HG02981 (cell line): ENCODE measurements at regions not wholly inside any gene's neighbourhood (a gene's known extent, or its start where the extent isn't known, plus 50 kb on each side); places are given as distances from the start of the nearest gene placed in this dataset.
"Not testable (repeated sequence)": the region's sequence is repeated elsewhere in the genome, so short reads cannot be mapped to it uniquely, and the experiment has no call there.

Experiments
- ATAC-seq: cut with Tn5 transposase; IDR thresholded peaks from one replicate; pipeline ENCODE4 v1.9.1; 2021; ENCODE audit warnings: mild to moderate bottlenecking, moderate library complexity; ENCODE audit not compliant: unreplicated experiment

GRCh38 chr7:93048136-93048930 lies 69.4 kb downstream of the SAMD9 start:
- ATAC-seq = no peak

- no peak for ATAC-seq
Measured at GRCh38 chr7:93047514-93048099, 70.2 kb downstream of the SAMD9 start.

GRCh38 chr7:93046641-93047040 lies 71.1 kb downstream of the SAMD9 start:
- ATAC-seq = no peak

- ATAC-seq = no peak
Measured at GRCh38 chr7:93044147-93044810, 73.5 kb downstream of the SAMD9 start.

GRCh38 chr7:93043385-93043985 lies 74.3 kb downstream of the SAMD9 start:
- no peak for ATAC-seq

GRCh38 chr7:93040355-93040754 lies 77.4 kb downstream of the SAMD9 start:
- no peak for ATAC-seq

GRCh38 chr7:93039786-93040185 lies 78.0 kb downstream of the SAMD9 start:
- ATAC-seq = no peak

GRCh38 chr7:93039282-93039681 lies 78.5 kb downstream of the SAMD9 start:
- no peak for ATAC-seq

- ATAC-seq = peak; percentile 89
Measured at GRCh38 chr7:93036807-93037206, 81.0 kb downstream of the SAMD9 start.

- no peak for ATAC-seq
Measured at GRCh38 chr7:93036149-93036640, 81.6 kb downstream of the SAMD9 start.

GRCh38 chr7:93031795-93032194 lies 86.0 kb downstream of the SAMD9 start:
- ATAC-seq = no peak

GRCh38 chr7:93030605-93031225 lies 87.1 kb downstream of the SAMD9 start:
- ATAC-seq = no peak

- no peak for ATAC-seq
Measured at GRCh38 chr7:93029056-93029455, 88.7 kb downstream of the SAMD9 start.

- ATAC-seq = no peak
Measured at GRCh38 chr7:93028610-93029009, 89.2 kb downstream of the SAMD9 start.

- no peak for ATAC-seq
Measured at GRCh38 chr7:93027044-93027443, 90.7 kb downstream of the SAMD9 start.

- no peak for ATAC-seq
Measured at GRCh38 chr7:93026425-93026824, 91.4 kb downstream of the SAMD9 start.

GRCh38 chr7:93025389-93025788 lies 92.4 kb downstream of the SAMD9 start:
- ATAC-seq = no peak

- not testable (repeated sequence) for ATAC-seq
Measured at GRCh38 chr7:93022931-93023478, 94.8 kb downstream of the SAMD9 start.

GRCh38 chr7:93021748-93022147 lies 96.0 kb downstream of the SAMD9 start:
- ATAC-seq = no peak

- ATAC-seq = no peak
Measured at GRCh38 chr7:93018716-93019115, 99.1 kb downstream of the SAMD9 start.
